Heart right ventricle (tissue), 16 donors: ENCODE measurements at regions not wholly inside any gene's neighbourhood (a gene's known extent, or its start where the extent isn't known, plus 50 kb on each side); places are given as distances from the start of the nearest gene placed in this dataset.
"Not testable (repeated sequence)": the region's sequence is repeated elsewhere in the genome, so short reads cannot be mapped to it uniquely, and the experiment has no call there.

Experiments used
- ATAC-seq, 8 donors: fragments of 200-7000 bp; cut with Tn5 transposase; one replicate each; pipeline ENCODE4 v1.9.1; 2020; ENCODE audit warnings: mild to moderate bottlenecking in 8 of 8, moderate library complexity in 8 of 8, moderate number of reproducible peaks in 1 of 8
- DNase-seq, 2 donors: peaks; one replicate each; pipeline ENCODE4 v3.0.0-alpha.2; 2020
- H3K27ac ChIP-seq, 10 donors: fragments of 200-600 bp; sonication (generic) in 2 of 10; one replicate each; pipeline versions ENCODE4 v1.5.0 to v1.8.0; 2020 to 2022; ENCODE audit warnings: mild to moderate bottlenecking in 3 of 10
- H3K27me3 ChIP-seq, 7 donors: fragments of 200-600 bp; one replicate each; pipeline ENCODE4 v1.8.0; 2021 to 2022; ENCODE audit warnings: mild to moderate bottlenecking in 2 of 7
- H3K36me3 ChIP-seq, 9 donors: fragments of 200-600 bp; sonication (generic) in 1 of 9; one replicate each; pipeline versions ENCODE4 v1.5.0 to v1.8.0; 2020 to 2022; ENCODE audit warnings: mild to moderate bottlenecking in 2 of 9
- H3K4me1 ChIP-seq, 9 donors: fragments of 200-600 bp; sonication (generic) in 1 of 9; one replicate each; pipeline versions ENCODE4 v1.5.0 to v1.8.0; 2020 to 2022; ENCODE audit warnings: mild to moderate bottlenecking in 4 of 9
- H3K4me3 ChIP-seq, 10 donors: fragments of 200-600 bp; sonication (generic) in 2 of 10; one replicate each; pipeline versions ENCODE4 v1.5.0 to v1.8.0; 2020 to 2022; ENCODE audit warnings: mild to moderate bottlenecking in 7 of 10, moderate library complexity in 2 of 10
- H3K9me3 ChIP-seq, 11 donors: fragments of 200-600 bp in 10 of 11; sonication (generic) in 2 of 11; one replicate each; pipeline versions ENCODE4 v1.5.0 to v1.8.0; 2013 to 2022; ENCODE audit warnings: mild to moderate bottlenecking in 2 of 11, control low read depth in 1 of 11, moderate library complexity in 1 of 11
- WGBS, 2 donors: extraction: QIAGEN DNeasy Blood & Tissue Kit; methylation state at CpG; one replicate each; pipeline ENCODE4 v1.1.7; 2013; ENCODE audit warnings: inconsistent platforms in 1 of 2; 5-methylcytosine and 5-hydroxymethylcytosine counted together
- intact Hi-C, 10 donors: fragments of 100-400 bp; cut with DNase I; formaldehyde crosslinking; loops; one replicate each; pipeline versions ENCODE4 v1.11.1 to v1.14.2; 2022
- TF ChIP-seq, protein P1 (sequence below), 9 donors: fragments of 200-600 bp; sonication (generic) in 2 of 9; IDR thresholded peaks; one replicate each; pipeline versions ENCODE4 v1.5.0 to v1.8.0; 2021 to 2022; ENCODE audit warnings: antibody characterized with exemption in 9 of 9, mild to moderate bottlenecking in 5 of 9, moderate library complexity in 1 of 9
- donor health status: Arrhythmogenic right ventricular cardiomyopathy.
- donor health status: ischemic (EF 13 %, LVEDD 7.1; RV severe dilation, severe dysfunction).
- donor health status: healthy with polysubstance abuse.
- donor health status: DM: no; HTN: yes; CAD: no.
- donor health status: DM: no; HTN: no; CAD: no.
- donor health status: ischemic (EF 25% LVEDD 6.9; RV normal size, moderate dysfunction).
- donor health status: ischemic (EF 25% LVEDD 5.7; RV mildly dilated, moderate dysfunction).
- donor health status: healthy.
- donor health status: DM: yes; HTN: yes; CAD: no.
- donor health status: Ischemic cardiomyopathy.
- donor health status: ischemic (EF 35%, LVEDD 5.7; RV mildly dilated, moderate dysfunction).
- donor health status: nonischemic (EF 11% LVEDD 7.7; RV severe dilation, severe dysfunction).
- donor health status: DM: yes; HTN: yes; CAD: no.
- donor health status: PGD.
- donor health status: ischemic (EF 29% LVEDD 5.4; RV normal size, mild dysfunction).
- donor health status: nonischemic (EF 23%, LVEDD 6.1; RV moderate dilation, normal function).

DNA sequence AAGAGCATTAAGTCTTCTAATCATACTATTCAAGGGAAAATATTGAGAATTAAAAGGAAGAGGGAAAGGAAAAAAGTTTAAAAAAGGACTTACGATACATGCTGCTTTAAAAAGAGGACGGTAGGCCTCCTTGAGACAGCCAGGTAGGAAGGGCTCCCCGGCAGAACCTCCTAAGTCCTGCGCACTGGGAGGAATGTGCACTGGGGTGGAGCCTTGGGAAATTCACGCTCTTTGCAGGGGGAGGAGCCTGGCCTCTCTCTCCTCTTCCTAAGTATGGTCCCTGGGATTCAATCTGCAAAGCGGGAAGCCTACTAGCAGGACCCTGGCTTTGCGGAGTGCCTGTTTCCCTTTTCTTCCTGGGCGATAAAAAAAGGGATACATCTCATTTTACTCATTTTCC, 553.0 kb downstream of the RPS29 start:
- H3K4me1 ChIP-seq, result no peaks in the 10 kb centered on the region
- H3K27me3 ChIP-seq, result no peaks in the 10 kb centered on the region
- intact Hi-C loops, result no loop called here
- H3K36me3 ChIP-seq, result no peaks in the 10 kb centered on the region
- H3K9me3 ChIP-seq, result no peaks in the 10 kb centered on the region
- H3K4me3 ChIP-seq, result no peak overlapping the region
- no peak overlapping the region for H3K27ac ChIP-seq
- DNase-seq, result no peak
- ATAC-seq, result no peak
- WGBS, 2 donors, result 80 to 91% methylated on average over 8 of the region's 8 CpGs
- TF ChIP-seq, protein P1, sequence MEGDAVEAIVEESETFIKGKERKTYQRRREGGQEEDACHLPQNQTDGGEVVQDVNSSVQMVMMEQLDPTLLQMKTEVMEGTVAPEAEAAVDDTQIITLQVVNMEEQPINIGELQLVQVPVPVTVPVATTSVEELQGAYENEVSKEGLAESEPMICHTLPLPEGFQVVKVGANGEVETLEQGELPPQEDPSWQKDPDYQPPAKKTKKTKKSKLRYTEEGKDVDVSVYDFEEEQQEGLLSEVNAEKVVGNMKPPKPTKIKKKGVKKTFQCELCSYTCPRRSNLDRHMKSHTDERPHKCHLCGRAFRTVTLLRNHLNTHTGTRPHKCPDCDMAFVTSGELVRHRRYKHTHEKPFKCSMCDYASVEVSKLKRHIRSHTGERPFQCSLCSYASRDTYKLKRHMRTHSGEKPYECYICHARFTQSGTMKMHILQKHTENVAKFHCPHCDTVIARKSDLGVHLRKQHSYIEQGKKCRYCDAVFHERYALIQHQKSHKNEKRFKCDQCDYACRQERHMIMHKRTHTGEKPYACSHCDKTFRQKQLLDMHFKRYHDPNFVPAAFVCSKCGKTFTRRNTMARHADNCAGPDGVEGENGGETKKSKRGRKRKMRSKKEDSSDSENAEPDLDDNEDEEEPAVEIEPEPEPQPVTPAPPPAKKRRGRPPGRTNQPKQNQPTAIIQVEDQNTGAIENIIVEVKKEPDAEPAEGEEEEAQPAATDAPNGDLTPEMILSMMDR (IDR thresholded peaks at IDR 0.05), result no peak

DNA sequence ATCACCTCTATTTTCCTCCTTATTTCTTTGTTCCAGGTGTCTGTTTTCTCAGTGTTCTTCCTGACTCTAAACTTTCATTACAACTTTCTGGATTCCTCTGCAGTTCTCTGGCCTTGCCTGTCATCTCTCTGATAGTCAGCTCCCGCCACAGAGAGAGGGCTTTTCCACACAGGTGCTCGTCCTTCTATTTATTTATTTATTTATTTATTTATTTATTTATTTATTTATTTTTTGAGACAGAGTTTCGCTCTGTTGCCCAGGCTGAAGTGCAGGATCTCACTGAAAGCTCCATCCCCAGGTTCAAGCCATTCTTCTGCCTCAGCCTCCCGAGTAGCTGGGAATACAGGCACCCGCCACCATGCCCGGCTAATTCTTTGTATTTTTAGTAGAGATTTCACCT, 554.5 kb downstream of the RPS29 start:
- ATAC-seq, H3K9me3 ChIP-seq, H3K4me3 ChIP-seq, H3K4me1 ChIP-seq, DNase-seq, H3K27me3 ChIP-seq, intact Hi-C loops, H3K27ac ChIP-seq, H3K36me3 ChIP-seq: not testable (repeated sequence)
- WGBS, 2 donors, result 61 to 80% methylated on average over 6 of the region's 6 CpGs

DNA sequence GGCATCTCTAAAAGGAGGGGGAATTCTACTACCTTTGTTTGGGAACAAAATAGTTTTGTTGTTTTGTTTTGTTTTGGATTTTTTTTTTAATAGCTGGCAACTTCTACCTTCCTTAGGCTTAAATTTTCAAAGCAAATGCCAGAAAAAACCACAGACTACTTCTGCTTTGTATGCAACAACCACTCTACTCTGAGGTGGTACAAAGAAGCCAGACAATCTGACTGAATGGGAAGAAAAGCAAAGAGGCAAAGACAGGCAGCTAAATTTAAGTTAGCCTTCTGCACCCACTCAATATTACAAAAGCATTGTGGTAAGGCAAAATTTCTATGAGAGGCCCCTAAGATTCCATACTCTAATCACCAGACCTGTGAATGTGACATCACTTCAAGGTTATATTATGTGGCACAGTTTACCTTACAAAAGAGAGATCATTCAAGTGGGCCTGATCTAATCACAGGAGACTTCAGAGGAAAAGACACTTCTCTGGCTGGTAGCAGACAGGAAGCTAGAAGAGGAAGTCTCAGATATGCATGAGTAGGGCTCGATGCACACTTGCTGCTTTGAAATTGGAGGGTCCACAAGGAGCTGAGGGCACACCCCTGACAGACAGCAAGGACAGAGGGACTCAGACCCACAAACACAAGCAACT, 566.6 kb downstream of the RPS29 start:
- Histone ChIP-seq H3K4me3 (no peak overlapping the region), H3K27ac (no peak overlapping the region), H3K9me3 (no peaks in the 10 kb centered on the region), H3K4me1 (no peaks in the 10 kb centered on the region), H3K27me3 (no peaks in the 10 kb centered on the region), H3K36me3 (no peaks in the 10 kb centered on the region)
- DNase-seq (no peak), ATAC-seq (no peak)
- WGBS, 2 donors, result 30 to 42% methylated on average over 1 of the region's 1 CpG
- TF ChIP-seq, protein P1 (IDR thresholded peaks at IDR 0.05), result no peak
- intact Hi-C loops, result no loop called here

DNA sequence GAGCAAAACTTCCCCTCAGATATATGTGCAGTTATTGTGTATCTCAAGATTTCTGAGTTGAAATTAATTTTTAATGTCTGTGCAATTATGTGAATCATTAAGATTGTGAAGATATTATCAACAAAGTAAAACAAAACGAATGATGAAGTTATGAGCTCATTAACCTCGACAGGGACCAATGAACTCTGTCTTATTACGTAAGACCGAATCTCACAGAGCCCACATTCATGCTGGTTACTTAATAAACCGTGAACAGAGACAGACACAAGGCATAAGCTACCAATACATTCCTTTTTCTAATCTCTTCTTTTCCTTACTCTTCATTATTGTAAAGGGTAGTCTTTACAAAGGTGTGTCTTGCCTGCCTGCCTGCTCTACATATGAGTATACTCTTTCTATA, 568.7 kb downstream of the RPS29 start:
- Histone ChIP-seq H3K27ac (no peak overlapping the region), H3K4me1 (no peaks in the 10 kb centered on the region), H3K27me3 (no peaks in the 10 kb centered on the region), H3K36me3 (no peaks in the 10 kb centered on the region), H3K9me3 (no peaks in the 10 kb centered on the region), H3K4me3 (no peak overlapping the region)
- 79 to 87% methylated on average over 5 of the region's 5 CpGs for WGBS, 2 donors
- DNase-seq (no peak), ATAC-seq (no peak)
- TF ChIP-seq, protein P1 (IDR thresholded peaks at IDR 0.05), result no peak
- intact Hi-C loops, result no loop called here

DNA sequence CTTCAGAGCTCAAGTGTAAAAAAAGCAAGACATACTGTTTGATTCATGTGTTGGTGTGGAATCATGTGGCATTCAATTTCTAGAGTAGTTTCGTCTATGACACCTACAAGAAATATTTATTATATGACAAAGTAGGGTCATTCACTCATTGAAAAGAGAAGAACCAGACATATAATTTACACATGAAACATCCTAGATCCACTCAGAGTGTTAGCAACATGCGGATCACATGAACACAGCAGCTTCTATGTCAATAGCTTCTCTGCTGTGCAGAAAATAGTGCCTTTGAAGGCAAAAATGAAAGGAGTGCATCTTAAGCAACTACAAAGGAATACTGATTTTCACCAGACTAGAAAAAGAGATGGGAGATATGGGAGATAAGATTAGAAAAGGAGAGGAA, 569.8 kb downstream of the RPS29 start:
- no peaks in the 10 kb centered on the region for H3K4me1 ChIP-seq
- intact Hi-C loops, result no loop called here
- 88 to 91% methylated on average over 2 of the region's 2 CpGs for WGBS, 2 donors
- DNase-seq (no peak), ATAC-seq (no peak)
- no peak overlapping the region for H3K27ac ChIP-seq
- no peaks in the 10 kb centered on the region for H3K36me3 ChIP-seq
- no peak overlapping the region for H3K4me3 ChIP-seq
- TF ChIP-seq, protein P1 (IDR thresholded peaks at IDR 0.05), result no peak
- H3K27me3 ChIP-seq, result no peaks in the 10 kb centered on the region
- no peaks in the 10 kb centered on the region for H3K9me3 ChIP-seq
